Activated naive CD8-positive, alpha-beta T cell treated with anti-CD3 and anti-CD28 coated beads, Interleukin-2, amount 50 U/mL, for 24 hours (primary cell): ENCODE measurements at regions not wholly inside any gene's neighbourhood (a gene's known extent, or its start where the extent isn't known, plus 50 kb on each side); places are given as distances from the start of the nearest gene placed in this dataset.

Experiments
- ATAC-seq: fragments of 150-1000 bp; cut with Tn5 transposase; one replicate; pipeline ENCODE4 v1.10.0; 2021
- DNase-seq: peaks from one replicate; pipeline ENCODE4 v3.0.0; 2021
- H3K27ac Mint-ChIP-seq: one replicate; pipeline ENCODE4 v1.8.0; 2021; ENCODE audit warnings: mild to moderate bottlenecking, mixed read lengths
- H3K27me3 Mint-ChIP-seq: one replicate; pipeline ENCODE4 v1.8.0; 2021; ENCODE audit warnings: mixed read lengths
- H3K36me3 Mint-ChIP-seq: one replicate; pipeline ENCODE4 v1.8.0; 2021; ENCODE audit warnings: low read depth, mixed read lengths
- H3K4me1 Mint-ChIP-seq: one replicate; pipeline ENCODE4 v1.8.0; 2021; ENCODE audit warnings: mixed read lengths
- H3K4me3 Mint-ChIP-seq: one replicate; pipeline ENCODE4 v1.8.0; 2021; ENCODE audit warnings: mild to moderate bottlenecking, moderate library complexity, mixed read lengths
- H3K9me3 Mint-ChIP-seq: one replicate; pipeline ENCODE4 v1.8.0; 2021; ENCODE audit warnings: mixed read lengths

GRCh38 chr6:159334068-159334467 lies 164.9 kb downstream of the FNDC1 start:
- no peak for DNase-seq
- Mint-ChIP-seq H3K27ac (no peak overlapping the region), H3K4me3 (no peak overlapping the region), H3K9me3 (peaks cover 12% of the 10 kb centered on the region), H3K36me3 (no peaks in the 10 kb centered on the region), H3K4me1 (no peaks in the 10 kb centered on the region), H3K27me3 (no peaks in the 10 kb centered on the region)
- no peak for ATAC-seq

- no peak for DNase-seq
- Mint-ChIP-seq H3K9me3 (no peaks in the 10 kb centered on the region), H3K27me3 (no peaks in the 10 kb centered on the region), H3K27ac (no peak overlapping the region), H3K36me3 (no peaks in the 10 kb centered on the region), H3K4me3 (no peak overlapping the region), H3K4me1 (no peaks in the 10 kb centered on the region)
- ATAC-seq = no peak
Measured at GRCh38 chr6:159331451-159331850, 162.3 kb downstream of the FNDC1 start.

GRCh38 chr6:159329081-159329480 lies 159.9 kb downstream of the FNDC1 start:
- no peaks in the 10 kb centered on the region for H3K36me3 Mint-ChIP-seq
- no peak overlapping the region for H3K27ac Mint-ChIP-seq
- no peak overlapping the region for H3K4me3 Mint-ChIP-seq
- no peak for DNase-seq
- no peak for ATAC-seq
- no peaks in the 10 kb centered on the region for H3K9me3 Mint-ChIP-seq
- H3K27me3 Mint-ChIP-seq = no peaks in the 10 kb centered on the region
- H3K4me1 Mint-ChIP-seq = no peaks in the 10 kb centered on the region

- Mint-ChIP-seq H3K27me3 (no peaks in the 10 kb centered on the region), H3K4me3 (no peak overlapping the region), H3K9me3 (no peaks in the 10 kb centered on the region), H3K4me1 (no peaks in the 10 kb centered on the region), H3K27ac (no peak overlapping the region), H3K36me3 (no peaks in the 10 kb centered on the region)
- no peak for ATAC-seq
- no peak for DNase-seq
Measured at GRCh38 chr6:159328052-159328451, 158.9 kb downstream of the FNDC1 start.

GRCh38 chr6:159325476-159325875 lies 156.3 kb downstream of the FNDC1 start:
- Mint-ChIP-seq H3K27ac (no peak overlapping the region), H3K9me3 (no peaks in the 10 kb centered on the region), H3K4me1 (no peaks in the 10 kb centered on the region), H3K27me3 (peaks cover 1% of the 10 kb centered on the region), H3K36me3 (no peaks in the 10 kb centered on the region), H3K4me3 (no peak overlapping the region)
- ATAC-seq (no peak), DNase-seq (no peak)

GRCh38 chr6:159324596-159324995 lies 155.4 kb downstream of the FNDC1 start:
- Mint-ChIP-seq H3K9me3 (no peaks in the 10 kb centered on the region), H3K27me3 (peaks cover 1% of the 10 kb centered on the region), H3K4me3 (no peak overlapping the region), H3K36me3 (no peaks in the 10 kb centered on the region), H3K4me1 (no peaks in the 10 kb centered on the region), H3K27ac (no peak overlapping the region)
- DNase-seq (no peak), ATAC-seq (no peak)
